ENCODE measurements at regions not wholly inside any gene's neighbourhood (a gene's known extent, or its start where the extent isn't known, plus 50 kb on each side); places are given as distances from the start of the nearest gene placed in this dataset.

DNA sequence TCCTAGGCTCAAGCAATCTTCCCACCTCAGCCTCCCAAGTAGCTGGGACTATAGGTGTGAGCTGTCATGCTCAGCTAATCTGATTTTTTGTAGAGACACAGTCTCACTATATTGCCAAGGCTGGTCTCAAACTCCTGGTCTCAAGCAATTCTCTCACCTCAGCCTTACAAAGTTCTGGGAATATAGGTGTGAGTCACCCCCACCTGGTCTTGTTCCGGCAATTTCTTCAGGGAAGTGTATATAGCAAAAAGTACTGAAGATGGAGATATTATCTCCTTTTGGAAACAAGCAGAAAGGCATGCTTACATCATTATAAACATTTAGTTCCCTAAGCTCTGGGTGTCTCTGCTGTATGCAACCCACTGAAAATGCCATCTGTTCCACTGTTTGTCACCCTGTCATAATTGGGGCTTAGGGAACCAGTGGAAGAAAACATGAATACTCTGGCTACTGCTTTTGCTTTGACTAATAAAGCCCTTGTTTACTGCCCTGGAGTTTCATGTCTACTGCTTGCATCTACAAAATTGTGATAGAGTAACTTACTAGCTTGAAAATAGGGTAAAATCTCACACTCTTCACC is 940.2 kb downstream of the GALC start:
- intact Hi-C loops (cut with micrococcal nuclease) (no loop called here), dilution Hi-C loops (cut with MboI; ENCODE audit: extremely low pct_ligation_motif_present, low sequenced_read_pairs) (no loop called here)
- Histone ChIP-seq H3K79me2 (ENCODE audit: control insufficient read depth, insufficient read depth, low read length) (no peaks in the 10 kb centered on the region), H3K4me3 (replicated peaks in 1 of 3; ENCODE audit: insufficient read depth in 1 of 3, low read depth in 1 of 3, low read length in 3 of 3) (no peak overlapping the region), H3K27me3 (ENCODE audit: control insufficient read depth in 2 of 2, insufficient read depth in 2 of 2, low read length in 2 of 2) (no peaks in the 10 kb centered on the region), H2AFZ (ENCODE audit: low read depth, low read length) (no peak overlapping the region), H3K9me3 (replicated peaks; ENCODE audit: control insufficient read depth, insufficient read depth, low read length) (no peaks in the 10 kb centered on the region), H3K27ac (ENCODE audit: insufficient read depth, low read depth, low read length) (no peak overlapping the region), H3K9ac (replicated peaks; ENCODE audit: extremely low read depth, insufficient read depth, low read length) (no peak overlapping the region), H3K9me1 (replicated peaks; ENCODE audit: control insufficient read depth, extremely low read depth, insufficient read depth, low read length) (no peaks in the 10 kb centered on the region), H3K4me1 (ENCODE audit: control insufficient read depth, extremely low read depth, insufficient read depth, low read length) (no peaks in the 10 kb centered on the region), H3K36me3 (ENCODE audit: control insufficient read depth in 2 of 2, extremely low read depth in 1 of 2, insufficient read depth in 2 of 2, low read length in 2 of 2) (no peaks in the 10 kb centered on the region), H4K20me1 (replicated peaks; ENCODE audit: control insufficient read depth, extremely low read depth, insufficient read depth, low read length) (no peaks in the 10 kb centered on the region), H3K4me2 (ENCODE audit: insufficient read depth, low read length) (no peak overlapping the region)
- CTCF ChIA-PET = no interaction called here
- no peak for DNase-seq (ENCODE audit: low read depth, low spot score)
- BruUV-seq (replicated peaks) = no TSS peak
- no peak for FAIRE-seq
- POLR2A ChIA-PET = no interaction called here
- TF ChIP-seq POLR2A (IDR thresholded peaks at IDR 0.05; ENCODE audit: low read depth, low read length) = no peak
- no peak for TF ChIP-seq EZH2 (IDR thresholded peaks at IDR 0.05; ENCODE audit: borderline replicate concordance, low read depth, low read length, severe bottlenecking)
- TF ChIP-seq GATA2 (IDR thresholded peaks at IDR 0.05; ENCODE audit: insufficient read depth, insufficient read length, low read depth, low read length) = no peak
- TF ChIP-seq JUN (IDR thresholded peaks at IDR 0.05; ENCODE audit: borderline replicate concordance, insufficient read depth, insufficient read length, low read depth) = no peak
- no peak for TF ChIP-seq MYC (IDR thresholded peaks at IDR 0.05; ENCODE audit: low read depth, low read length)
- TF ChIP-seq, protein P1, sequence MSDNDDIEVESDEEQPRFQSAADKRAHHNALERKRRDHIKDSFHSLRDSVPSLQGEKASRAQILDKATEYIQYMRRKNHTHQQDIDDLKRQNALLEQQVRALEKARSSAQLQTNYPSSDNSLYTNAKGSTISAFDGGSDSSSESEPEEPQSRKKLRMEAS (IDR thresholded peaks at IDR 0.05; ENCODE audit: insufficient read depth, insufficient read length) = no peak
- no peak for TF ChIP-seq POLR2AphosphoS5 (IDR thresholded peaks at IDR 0.05; ENCODE audit: insufficient read depth, low read depth, low read length)
- TF ChIP-seq, protein P2, sequence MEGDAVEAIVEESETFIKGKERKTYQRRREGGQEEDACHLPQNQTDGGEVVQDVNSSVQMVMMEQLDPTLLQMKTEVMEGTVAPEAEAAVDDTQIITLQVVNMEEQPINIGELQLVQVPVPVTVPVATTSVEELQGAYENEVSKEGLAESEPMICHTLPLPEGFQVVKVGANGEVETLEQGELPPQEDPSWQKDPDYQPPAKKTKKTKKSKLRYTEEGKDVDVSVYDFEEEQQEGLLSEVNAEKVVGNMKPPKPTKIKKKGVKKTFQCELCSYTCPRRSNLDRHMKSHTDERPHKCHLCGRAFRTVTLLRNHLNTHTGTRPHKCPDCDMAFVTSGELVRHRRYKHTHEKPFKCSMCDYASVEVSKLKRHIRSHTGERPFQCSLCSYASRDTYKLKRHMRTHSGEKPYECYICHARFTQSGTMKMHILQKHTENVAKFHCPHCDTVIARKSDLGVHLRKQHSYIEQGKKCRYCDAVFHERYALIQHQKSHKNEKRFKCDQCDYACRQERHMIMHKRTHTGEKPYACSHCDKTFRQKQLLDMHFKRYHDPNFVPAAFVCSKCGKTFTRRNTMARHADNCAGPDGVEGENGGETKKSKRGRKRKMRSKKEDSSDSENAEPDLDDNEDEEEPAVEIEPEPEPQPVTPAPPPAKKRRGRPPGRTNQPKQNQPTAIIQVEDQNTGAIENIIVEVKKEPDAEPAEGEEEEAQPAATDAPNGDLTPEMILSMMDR (IDR thresholded peaks at IDR 0.05; ENCODE audit: extremely low read depth in 1 of 2, insufficient read depth in 1 of 2, low read depth in 1 of 2, low read length in 2 of 2) = no peak
- no peak for TF ChIP-seq FOS (IDR thresholded peaks at IDR 0.05; ENCODE audit: borderline replicate concordance, insufficient read depth, low read length)
